ENCODE measurements at regions not wholly inside any gene's neighbourhood (a gene's known extent, or its start where the extent isn't known, plus 50 kb on each side); places are given as distances from the start of the nearest gene placed in this dataset.

- TF ChIP-seq, protein P1, sequence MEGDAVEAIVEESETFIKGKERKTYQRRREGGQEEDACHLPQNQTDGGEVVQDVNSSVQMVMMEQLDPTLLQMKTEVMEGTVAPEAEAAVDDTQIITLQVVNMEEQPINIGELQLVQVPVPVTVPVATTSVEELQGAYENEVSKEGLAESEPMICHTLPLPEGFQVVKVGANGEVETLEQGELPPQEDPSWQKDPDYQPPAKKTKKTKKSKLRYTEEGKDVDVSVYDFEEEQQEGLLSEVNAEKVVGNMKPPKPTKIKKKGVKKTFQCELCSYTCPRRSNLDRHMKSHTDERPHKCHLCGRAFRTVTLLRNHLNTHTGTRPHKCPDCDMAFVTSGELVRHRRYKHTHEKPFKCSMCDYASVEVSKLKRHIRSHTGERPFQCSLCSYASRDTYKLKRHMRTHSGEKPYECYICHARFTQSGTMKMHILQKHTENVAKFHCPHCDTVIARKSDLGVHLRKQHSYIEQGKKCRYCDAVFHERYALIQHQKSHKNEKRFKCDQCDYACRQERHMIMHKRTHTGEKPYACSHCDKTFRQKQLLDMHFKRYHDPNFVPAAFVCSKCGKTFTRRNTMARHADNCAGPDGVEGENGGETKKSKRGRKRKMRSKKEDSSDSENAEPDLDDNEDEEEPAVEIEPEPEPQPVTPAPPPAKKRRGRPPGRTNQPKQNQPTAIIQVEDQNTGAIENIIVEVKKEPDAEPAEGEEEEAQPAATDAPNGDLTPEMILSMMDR (IDR thresholded peaks at IDR 0.05; ENCODE audit: insufficient read depth, low read length, poor library complexity, severe bottlenecking), result no peak
- no peak for DNase-seq (ENCODE audit: extremely low read depth, insufficient read length)
Measured at GRCh38 chr2:181372646-181373040, 84.5 kb upstream of the ITGA4 start.

DNA sequence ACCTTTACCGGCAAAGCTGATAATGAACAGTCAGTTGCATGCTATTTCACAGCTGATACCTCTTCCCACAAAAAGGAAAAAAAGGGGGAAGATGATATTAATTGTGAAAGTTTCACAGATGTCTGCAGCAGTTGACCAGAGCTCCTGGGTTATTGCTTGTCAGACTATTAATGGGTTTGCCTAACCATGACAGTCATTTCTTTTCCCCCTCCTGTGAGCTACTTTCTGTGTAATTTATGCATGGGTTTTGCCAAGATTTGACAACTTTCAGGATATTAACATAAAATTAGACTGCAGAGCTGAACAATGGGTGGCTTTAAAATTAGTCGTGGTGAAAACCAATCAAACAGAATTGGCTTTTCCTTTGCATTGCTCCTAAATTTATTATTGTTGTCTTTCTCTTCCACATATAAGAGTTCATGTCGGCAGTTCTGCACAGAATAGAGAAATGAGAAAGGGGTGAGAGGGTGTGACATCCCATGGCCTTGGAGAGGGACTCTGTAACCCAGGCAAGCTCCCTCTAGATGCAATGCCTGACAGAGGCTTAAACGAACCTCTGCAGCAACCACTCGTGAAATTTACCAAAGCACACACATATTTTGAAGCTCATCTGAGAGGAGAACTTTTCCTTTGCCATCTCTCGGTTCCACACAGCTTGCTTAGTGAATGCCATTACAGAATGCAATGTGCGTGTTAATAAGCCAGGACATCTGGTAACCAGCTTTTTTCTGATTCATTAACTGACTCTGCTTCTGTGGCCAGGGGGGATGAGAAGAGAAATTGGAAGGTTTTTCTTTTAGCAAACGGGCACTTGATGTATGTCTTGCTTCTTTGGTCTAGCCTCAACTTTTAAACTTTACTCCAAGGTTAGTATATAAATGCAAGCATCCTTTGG is 82.2 kb upstream of the ITGA4 start:
- no peak overlapping the region for H3K4me3 ChIP-seq (replicated peaks; ENCODE audit: low read depth, low read length)
- no peaks in the 10 kb centered on the region for H3K27me3 ChIP-seq (replicated peaks; ENCODE audit: control insufficient read depth, insufficient read depth, low read length)
- no peaks in the 10 kb centered on the region for H3K36me3 ChIP-seq (ENCODE audit: control insufficient read depth, insufficient read depth, low read length)
- peak; percentile 51 for DNase-seq (ENCODE audit: extremely low read depth, insufficient read length)
- TF ChIP-seq, protein P1 (IDR thresholded peaks at IDR 0.05; ENCODE audit: insufficient read depth, low read length, poor library complexity, severe bottlenecking), result no peak

More at GRCh38 chr2:181372646-181373040, 84.5 kb upstream of the ITGA4 start:
- Histone ChIP-seq H3K36me3 (ENCODE audit: control insufficient read depth, insufficient read depth, low read length) (no peaks in the 10 kb centered on the region), H3K27me3 (replicated peaks; ENCODE audit: control insufficient read depth, insufficient read depth, low read length) (no peaks in the 10 kb centered on the region), H3K4me3 (replicated peaks; ENCODE audit: low read depth, low read length) (no peak overlapping the region)

GRCh38 chr2:181376442-181376841 is 80.7 kb upstream of the ITGA4 start:
- no peaks in the 10 kb centered on the region for H3K27me3 ChIP-seq (replicated peaks; ENCODE audit: control insufficient read depth, insufficient read depth, low read length)
- H3K4me3 ChIP-seq (replicated peaks; ENCODE audit: low read depth, low read length), result no peak overlapping the region
- no peaks in the 10 kb centered on the region for H3K36me3 ChIP-seq (ENCODE audit: control insufficient read depth, insufficient read depth, low read length)
- TF ChIP-seq, protein P1 (IDR thresholded peaks at IDR 0.05; ENCODE audit: insufficient read depth, low read length, poor library complexity, severe bottlenecking), result no peak
- DNase-seq (ENCODE audit: extremely low read depth, insufficient read length), result peak; percentile 16

DNA sequence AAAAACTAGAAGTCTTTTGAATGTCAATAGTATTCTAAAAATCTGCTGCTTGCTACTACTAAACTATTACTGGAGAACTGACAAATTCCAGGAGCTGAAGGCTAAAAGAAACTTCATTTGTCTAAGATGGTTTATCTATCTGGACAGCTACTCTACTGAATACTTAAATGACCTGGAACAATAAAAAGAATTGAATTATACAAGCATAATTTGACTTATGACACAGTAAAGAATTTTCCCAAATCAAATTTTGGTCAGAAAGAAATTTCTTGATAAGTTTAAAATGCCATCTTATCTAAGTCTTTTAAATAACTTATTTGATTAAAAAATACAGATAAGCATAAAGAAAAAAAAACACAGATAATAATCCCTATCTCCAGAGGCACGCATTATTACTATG is 80.2 kb upstream of the ITGA4 start:
- TF ChIP-seq, protein P1 (IDR thresholded peaks at IDR 0.05; ENCODE audit: insufficient read depth, low read length, poor library complexity, severe bottlenecking), result no peak
- no peak for DNase-seq (ENCODE audit: extremely low read depth, insufficient read length)
- H3K4me3 ChIP-seq (replicated peaks; ENCODE audit: low read depth, low read length), result no peak overlapping the region
- H3K27me3 ChIP-seq (replicated peaks; ENCODE audit: control insufficient read depth, insufficient read depth, low read length), result no peaks in the 10 kb centered on the region
- no peaks in the 10 kb centered on the region for H3K36me3 ChIP-seq (ENCODE audit: control insufficient read depth, insufficient read depth, low read length)

- H3K36me3 ChIP-seq (ENCODE audit: control insufficient read depth, insufficient read depth, low read length), result no peaks in the 10 kb centered on the region
- TF ChIP-seq, protein P1 (IDR thresholded peaks at IDR 0.05; ENCODE audit: insufficient read depth, low read length, poor library complexity, severe bottlenecking), result no peak
- no peaks in the 10 kb centered on the region for H3K27me3 ChIP-seq (replicated peaks; ENCODE audit: control insufficient read depth, insufficient read depth, low read length)
- DNase-seq (ENCODE audit: extremely low read depth, insufficient read length), result no peak
- no peak overlapping the region for H3K4me3 ChIP-seq (replicated peaks; ENCODE audit: low read depth, low read length)
Measured at GRCh38 chr2:181378491-181378890, 78.7 kb upstream of the ITGA4 start.
